ENCODE measurements at regions not wholly inside any gene's neighbourhood (a gene's known extent, or its start where the extent isn't known, plus 50 kb on each side); places are given as distances from the start of the nearest gene placed in this dataset.

DNA sequence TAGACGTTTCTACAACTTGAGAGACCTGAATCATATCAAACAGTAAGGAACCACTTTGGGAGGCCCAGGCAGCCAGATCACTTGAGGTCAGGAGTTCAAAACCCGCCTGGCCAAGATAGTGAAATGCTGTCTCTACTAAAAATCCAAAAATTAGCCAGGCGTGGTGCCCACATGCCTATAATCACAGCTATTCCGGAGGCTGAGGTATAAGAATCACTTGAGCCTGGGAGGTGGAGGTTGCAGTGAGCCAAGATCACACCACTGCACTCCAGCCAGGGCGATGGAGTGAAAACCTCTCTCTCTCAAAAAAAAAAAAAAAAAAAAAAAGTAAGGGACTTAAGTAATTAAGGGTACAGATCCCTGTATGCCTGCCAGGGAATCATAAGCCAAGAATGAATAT lies 103.4 kb upstream of the NUDT7 start:
- TF ChIP-seq, protein P1, sequence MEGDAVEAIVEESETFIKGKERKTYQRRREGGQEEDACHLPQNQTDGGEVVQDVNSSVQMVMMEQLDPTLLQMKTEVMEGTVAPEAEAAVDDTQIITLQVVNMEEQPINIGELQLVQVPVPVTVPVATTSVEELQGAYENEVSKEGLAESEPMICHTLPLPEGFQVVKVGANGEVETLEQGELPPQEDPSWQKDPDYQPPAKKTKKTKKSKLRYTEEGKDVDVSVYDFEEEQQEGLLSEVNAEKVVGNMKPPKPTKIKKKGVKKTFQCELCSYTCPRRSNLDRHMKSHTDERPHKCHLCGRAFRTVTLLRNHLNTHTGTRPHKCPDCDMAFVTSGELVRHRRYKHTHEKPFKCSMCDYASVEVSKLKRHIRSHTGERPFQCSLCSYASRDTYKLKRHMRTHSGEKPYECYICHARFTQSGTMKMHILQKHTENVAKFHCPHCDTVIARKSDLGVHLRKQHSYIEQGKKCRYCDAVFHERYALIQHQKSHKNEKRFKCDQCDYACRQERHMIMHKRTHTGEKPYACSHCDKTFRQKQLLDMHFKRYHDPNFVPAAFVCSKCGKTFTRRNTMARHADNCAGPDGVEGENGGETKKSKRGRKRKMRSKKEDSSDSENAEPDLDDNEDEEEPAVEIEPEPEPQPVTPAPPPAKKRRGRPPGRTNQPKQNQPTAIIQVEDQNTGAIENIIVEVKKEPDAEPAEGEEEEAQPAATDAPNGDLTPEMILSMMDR (conservative IDR thresholded peaks at IDR 0.05; ENCODE audit: low read length) = no peak
- DNase-seq (ENCODE audit: low read depth) = no peak
- no peak overlapping the region for H3K4me3 ChIP-seq (ENCODE audit: low read length)

DNA sequence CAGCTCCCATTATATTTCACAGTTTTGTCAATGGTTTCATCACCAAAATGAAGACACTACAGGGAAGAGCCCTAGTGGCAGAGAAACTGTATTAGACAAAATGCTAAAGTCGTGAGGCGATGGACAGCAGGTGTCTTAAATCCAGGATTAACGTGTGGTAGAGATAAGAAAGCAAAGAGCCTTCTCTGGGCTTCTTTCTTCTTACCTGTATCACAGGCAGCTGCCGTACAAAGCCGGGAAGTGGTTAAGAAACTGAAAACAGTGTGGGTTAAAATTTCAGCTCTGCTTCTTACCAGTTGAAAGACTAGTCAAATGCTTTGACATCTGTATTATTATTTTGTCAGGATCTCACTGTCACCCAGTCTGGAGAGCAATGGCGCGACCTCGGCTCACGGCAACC lies 98.2 kb upstream of the NUDT7 start:
- TF ChIP-seq, protein P1 (conservative IDR thresholded peaks at IDR 0.05; ENCODE audit: low read length) = no peak
- DNase-seq (ENCODE audit: low read depth) = no peak
- H3K4me3 ChIP-seq (ENCODE audit: low read length) = no peak overlapping the region

DNA sequence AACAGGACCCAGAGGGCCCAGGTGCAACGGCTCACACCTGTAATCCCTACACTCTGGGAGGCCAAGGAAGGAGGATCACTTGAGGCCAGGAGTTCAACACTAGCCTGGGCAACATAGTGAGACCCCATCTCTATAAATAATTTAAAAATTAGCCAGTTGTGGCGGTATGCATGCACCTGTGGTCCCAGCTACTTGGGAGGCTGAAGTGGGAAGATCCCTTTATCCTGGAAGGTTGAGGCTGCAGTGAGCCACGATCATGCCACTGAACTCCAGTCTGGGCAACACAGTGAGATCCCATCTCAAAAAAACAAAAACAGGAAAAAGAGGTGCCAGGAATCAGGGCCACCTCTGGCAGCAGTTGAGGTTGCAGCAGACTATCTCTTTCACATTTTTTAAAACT lies 85.7 kb upstream of the NUDT7 start:
- no peak overlapping the region for H3K4me3 ChIP-seq (ENCODE audit: low read length)
- TF ChIP-seq, protein P1 (conservative IDR thresholded peaks at IDR 0.05; ENCODE audit: low read length) = no peak
- no peak for DNase-seq (ENCODE audit: low read depth)

DNA sequence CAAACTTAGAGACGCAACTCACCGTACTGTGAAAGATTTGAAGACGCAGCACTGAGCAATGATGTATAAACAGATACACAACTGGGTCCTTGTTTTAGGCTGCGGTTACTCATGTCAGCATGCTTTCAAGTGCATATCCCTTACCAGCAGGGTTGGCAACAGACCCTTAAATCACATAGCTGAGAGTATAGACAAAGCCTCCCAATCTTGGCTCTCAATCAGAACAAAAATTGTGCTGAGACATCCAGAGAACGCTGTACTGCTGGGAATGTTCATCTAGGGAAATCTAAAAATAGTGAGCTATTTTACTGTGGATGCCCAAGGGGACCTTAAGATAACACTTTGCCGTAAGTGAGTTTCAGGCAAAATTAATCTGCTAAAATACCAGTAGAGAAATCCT lies 84.4 kb upstream of the NUDT7 start:
- TF ChIP-seq, protein P1 (conservative IDR thresholded peaks at IDR 0.05; ENCODE audit: low read length) = no peak
- DNase-seq (ENCODE audit: low read depth) = no peak
- no peak overlapping the region for H3K4me3 ChIP-seq (ENCODE audit: low read length)

DNA sequence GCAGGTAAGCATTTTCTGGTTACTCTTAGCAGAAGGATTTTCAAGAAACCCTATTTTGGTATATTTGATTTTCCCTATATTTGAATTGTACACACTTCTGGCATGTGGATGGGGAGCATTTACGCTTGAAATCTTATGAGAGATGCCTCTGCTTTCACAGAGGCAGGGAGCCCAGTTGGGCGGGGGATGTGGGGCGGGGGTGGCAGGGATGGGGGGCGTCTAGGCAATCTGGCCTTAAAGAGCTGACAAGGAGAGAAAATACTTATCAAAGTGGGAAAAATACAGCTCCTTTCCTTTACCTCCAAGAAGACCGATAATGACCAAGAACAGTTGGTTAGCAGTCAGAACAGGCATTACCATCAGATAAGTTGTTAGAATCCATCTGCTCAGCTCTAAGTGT lies 79.1 kb upstream of the NUDT7 start:
- DNase-seq (ENCODE audit: low read depth) = no peak
- TF ChIP-seq, protein P1 (conservative IDR thresholded peaks at IDR 0.05; ENCODE audit: low read length) = no peak
- no peak overlapping the region for H3K4me3 ChIP-seq (ENCODE audit: low read length)

DNA sequence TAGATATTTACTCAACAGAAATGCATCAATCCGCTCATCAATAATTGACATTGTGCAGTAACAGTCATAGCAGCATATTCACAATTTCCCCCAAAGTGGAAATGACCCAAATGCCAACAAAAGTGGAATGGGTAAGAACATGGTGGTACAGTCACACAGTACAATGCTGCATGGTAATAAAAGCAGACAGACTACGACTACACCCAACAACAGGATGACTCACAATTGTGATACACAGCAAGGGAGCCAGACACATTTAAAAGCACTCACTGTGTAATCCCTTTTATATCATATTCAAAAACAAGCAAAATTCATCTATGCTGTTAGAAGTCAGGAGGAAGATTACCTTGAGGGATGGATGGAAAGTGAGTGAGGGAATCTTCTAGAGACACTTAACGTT lies 76.5 kb upstream of the NUDT7 start:
- no peak overlapping the region for H3K4me3 ChIP-seq (ENCODE audit: low read length)
- TF ChIP-seq, protein P1 (conservative IDR thresholded peaks at IDR 0.05; ENCODE audit: low read length) = no peak
- DNase-seq (ENCODE audit: low read depth) = no peak

DNA sequence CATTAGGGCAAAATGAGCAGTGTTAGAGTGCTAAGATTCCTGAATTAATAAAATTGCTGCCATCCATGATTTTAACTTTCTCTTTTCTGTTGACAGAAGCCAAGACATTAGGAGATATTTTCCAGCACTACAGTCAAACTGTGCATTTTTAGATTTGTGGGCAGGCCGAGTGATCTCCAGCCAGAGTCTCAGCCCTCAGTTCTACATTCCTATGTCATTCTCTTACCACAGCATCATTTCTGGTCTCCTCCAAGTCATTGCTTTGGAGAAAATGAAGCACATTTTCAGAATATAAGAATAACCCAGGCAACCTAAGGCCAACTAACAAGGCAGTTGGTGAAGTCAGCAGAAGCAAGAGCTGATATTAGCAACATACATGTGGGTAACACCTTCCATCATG lies 74.6 kb upstream of the NUDT7 start:
- TF ChIP-seq, protein P1 (conservative IDR thresholded peaks at IDR 0.05; ENCODE audit: low read length) = no peak
- no peak overlapping the region for H3K4me3 ChIP-seq (ENCODE audit: low read length)
- no peak for DNase-seq (ENCODE audit: low read depth)
